K562 (cell line): ENCODE measurements at regions not wholly inside any gene's neighbourhood (a gene's known extent, or its start where the extent isn't known, plus 50 kb on each side); places are given as distances from the start of the nearest gene placed in this dataset.

ENCODE experiments used
- ATAC-seq: fragments of 200-7000 bp; cut with Tn5 transposase; 3 replicates; pipeline ENCODE4 v1.9.1; 2020; ENCODE audit warnings: moderate library complexity
- BruUV-seq: library from RNA; stranded (reverse); fragments of 400-500 nt; replicated peaks from 2 replicates; lab custom pipeline; 2021; lab: Mats Ljungman, UMichigan
- CTCF ChIA-PET: fragments of 300-600 bp; formaldehyde crosslinking; extraction: SDS; loops from one replicate; lab custom pipeline; 2021; ENCODE audit warnings: low intra/inter-chr PET ratio; lab: Yijun Ruan, JAX
- POLR2A ChIA-PET: fragments of 300-600, 350-650 bp; sonication (Branson Sonifier 250); formaldehyde crosslinking; extraction: SDS; loops from one replicate; lab custom pipeline; 2021; ENCODE audit warnings: antibody characterized with exemption, inconsistent platforms; lab: Yijun Ruan, JAX
- DNase-seq, 4 experiments: peaks; one replicate each; pipeline versions ENCODE4 v3.0.0 to v3.0.0-alpha.2; 2011 to 2018; ENCODE audit warnings: low spot score in 3 of 4, mixed read lengths in 3 of 4; ENCODE audit errors: extremely low read depth in 1 of 4
- FAIRE-seq: peaks from 2 replicates; lab custom pipeline; 2011; peaks lifted over from hg19 to GRCh38; lab: Jason Lieb, UNC
- H2AFZ ChIP-seq: 2 replicates; pipeline ENCODE4 v1.6.0; 2011; ENCODE audit warnings: low read depth, low read length, control low read depth, inconsistent platforms
- H3K27ac ChIP-seq: fragments of 200-600 bp; 3 replicates; pipeline ENCODE4 v1.8.0; 2011; ENCODE audit warnings: low read depth, mild to moderate bottlenecking, control low read depth, inconsistent platforms, low read length, moderate library complexity, mixed read lengths; ENCODE audit errors: extremely low read depth
- H3K27me3 ChIP-seq, 2 experiments: fragments of 300-600 bp in 1 of 2; 2 replicates in 1 of 2; 3 replicates in 1 of 2; pipeline versions ENCODE4 v1.6.0 to v1.8.0; 2011; ENCODE audit warnings: inconsistent platforms in 2 of 2, low read length in 2 of 2, mild to moderate bottlenecking in 1 of 2, mixed read lengths in 1 of 2, moderate library complexity in 1 of 2; ENCODE audit not compliant: control insufficient read depth in 2 of 2, insufficient read depth in 2 of 2
- H3K36me3 ChIP-seq: fragments of 300-600 bp; 3 replicates; pipeline ENCODE4 v1.8.0; 2011; ENCODE audit warnings: mild to moderate bottlenecking, low read length, inconsistent platforms; ENCODE audit not compliant: control insufficient read depth, insufficient read depth
- H3K4me1 ChIP-seq, 2 experiments: fragments of 200-600 bp in 1 of 2; replicated peaks in 1 of 2; 2 replicates in 1 of 2; 3 replicates in 1 of 2; pipeline versions ENCODE4 v1.5.1 to v1.8.0; 2011; ENCODE audit warnings: inconsistent platforms in 2 of 2, low read length in 2 of 2, mild to moderate bottlenecking in 1 of 2, mixed read lengths in 1 of 2, moderate library complexity in 1 of 2; ENCODE audit not compliant: control insufficient read depth in 2 of 2, insufficient read depth in 2 of 2
- H3K4me2 ChIP-seq: 2 replicates; pipeline ENCODE4 v1.6.1; 2011; ENCODE audit warnings: low read length, control low read depth, inconsistent platforms, mixed read lengths; ENCODE audit not compliant: insufficient read depth
- H3K4me3 ChIP-seq: fragments of 200-600 bp; sonication (generic), shearing (Covaris generic); 2 replicates; pipeline ENCODE4 v1.5.1; 2016; ENCODE audit warnings: control low read depth, inconsistent platforms
- H3K79me2 ChIP-seq: fragments of 200-600 bp; 3 replicates; pipeline ENCODE4 v1.8.0; 2011; ENCODE audit warnings: low read length, inconsistent platforms; ENCODE audit not compliant: control insufficient read depth, insufficient read depth
- H3K9ac ChIP-seq, 2 experiments: 2 replicates each; pipeline versions ENCODE4 v1.6.0 to v1.6.1; 2011; ENCODE audit warnings: low read depth in 2 of 2, low read length in 2 of 2, control low read depth in 1 of 2, inconsistent platforms in 1 of 2, mild to moderate bottlenecking in 1 of 2, mixed read lengths in 1 of 2; ENCODE audit not compliant: insufficient read depth in 1 of 2
- H3K9me1 ChIP-seq: one replicate; pipeline ENCODE4 v1.6.0; 2011; ENCODE audit warnings: inconsistent platforms, mild to moderate bottlenecking, low read length, moderate library complexity; ENCODE audit not compliant: control insufficient read depth, insufficient read depth
- H3K9me3 ChIP-seq: replicated peaks from 2 replicates; pipeline ENCODE4 v1.5.1; 2011; ENCODE audit warnings: low read depth, low read length, inconsistent platforms; ENCODE audit not compliant: control insufficient read depth, insufficient read depth
- H4K20me1 ChIP-seq: replicated peaks from 2 replicates; pipeline ENCODE4 v1.6.1; 2011; ENCODE audit warnings: low read length, inconsistent platforms, mixed read lengths; ENCODE audit not compliant: control insufficient read depth, insufficient read depth
- ATF7 ChIP-seq: fragments of 450-650 bp; IDR thresholded peaks from 2 replicates; pipeline ENCODE4 v1.7.1; 2014; ENCODE audit warnings: mild to moderate bottlenecking, moderate library complexity
- ELF1 ChIP-seq: fragments of 200-800 bp; sonication (Bioruptor generic); IDR thresholded peaks from 2 replicates; pipeline ENCODE4 v1.6.1; 2016; ENCODE audit warnings: missing genetic modification characterization, missing compliant biosample characterization
- HIVEP1 ChIP-seq: fragments of 250-450 bp; sonication (Bioruptor Pico); IDR thresholded peaks from 2 replicates; pipeline ENCODE4 v1.4.0; 2020; ENCODE audit warnings: mild to moderate bottlenecking
- SLC30A9 ChIP-seq: fragments of 250-450 bp; sonication (Bioruptor Pico); IDR thresholded peaks from 2 replicates; pipeline ENCODE4 v1.8.0; 2022; ENCODE audit warnings: mild to moderate bottlenecking, moderate library complexity
- STAG1 ChIP-seq: sonication (generic); formaldehyde crosslinking; IDR thresholded peaks from 2 replicates; pipeline ENCODE4 v1.5.0; 2020; ENCODE audit warnings: missing genetic modification reagents, borderline replicate concordance
- ZNF644 ChIP-seq: fragments of 200-800 bp; sonication (Bioruptor generic); IDR thresholded peaks from 2 replicates; pipeline ENCODE4 v1.6.1; 2016; ENCODE audit warnings: low read depth, missing genetic modification characterization, missing compliant biosample characterization
- WGBS: fragments of 100-300 bp; shearing (Covaris generic); methylation state at CpG from one replicate; pipeline ENCODE4 v1.1.6; 2016; ENCODE audit warnings: low coverage, mixed read lengths; ENCODE audit not compliant: insufficient coverage; ENCODE audit errors: missing lambda C conversion rate; 5-methylcytosine and 5-hydroxymethylcytosine counted together
- in situ Hi-C: fragments of 300-500 bp; cut with MboI; formaldehyde crosslinking; loops from 4 replicates; pipeline ENCODE4 v1.15.0; 2018; ENCODE audit warnings: inconsistent platforms, mixed read lengths
- intact Hi-C: fragments of 100-400 bp; cut with micrococcal nuclease; formaldehyde crosslinking; loops from 2 replicates; pipeline ENCODE4 v1.14.2; 2022
- TF ChIP-seq, protein P1 (sequence below): fragments of 250-450 bp; sonication (Bioruptor Pico); IDR thresholded peaks from 2 replicates; pipeline ENCODE4 v1.4.0; 2020; ENCODE audit warnings: mild to moderate bottlenecking
- TF ChIP-seq, protein P2 (sequence below): sonication (generic); formaldehyde crosslinking; IDR thresholded peaks from 2 replicates; pipeline ENCODE4 v1.8.1; 2023; ENCODE audit warnings: mild to moderate bottlenecking, missing genetic modification reagents

DNA sequence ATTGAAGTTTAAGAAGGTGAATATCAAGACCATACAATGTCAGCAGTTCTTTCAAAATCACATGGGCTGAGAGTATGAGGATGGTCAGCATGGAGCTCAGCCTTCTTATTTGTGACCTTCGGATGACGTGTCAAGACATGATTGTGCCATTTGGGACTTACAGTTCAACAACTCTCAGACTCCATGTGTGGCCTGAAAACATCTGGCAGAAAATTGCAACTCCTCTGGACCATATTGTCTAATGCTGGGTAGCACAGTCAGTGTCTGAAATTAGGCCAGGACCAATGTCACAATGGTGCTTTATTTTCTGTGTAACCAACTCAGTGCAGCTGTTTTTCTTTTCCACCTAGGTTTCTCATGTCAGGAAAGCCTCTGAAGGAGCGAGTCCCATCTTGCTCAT, 483.5 kb upstream of the PKN2 start (continued):
- TF ChIP-seq ELF1 (tag) (no peak), ZNF644 (no peak), ATF7 (no peak), HIVEP1 (CRISPR knock-in tag) (no peak), SLC30A9 (CRISPR knock-in tag) (no peak)
- TF ChIP-seq, protein P1, sequence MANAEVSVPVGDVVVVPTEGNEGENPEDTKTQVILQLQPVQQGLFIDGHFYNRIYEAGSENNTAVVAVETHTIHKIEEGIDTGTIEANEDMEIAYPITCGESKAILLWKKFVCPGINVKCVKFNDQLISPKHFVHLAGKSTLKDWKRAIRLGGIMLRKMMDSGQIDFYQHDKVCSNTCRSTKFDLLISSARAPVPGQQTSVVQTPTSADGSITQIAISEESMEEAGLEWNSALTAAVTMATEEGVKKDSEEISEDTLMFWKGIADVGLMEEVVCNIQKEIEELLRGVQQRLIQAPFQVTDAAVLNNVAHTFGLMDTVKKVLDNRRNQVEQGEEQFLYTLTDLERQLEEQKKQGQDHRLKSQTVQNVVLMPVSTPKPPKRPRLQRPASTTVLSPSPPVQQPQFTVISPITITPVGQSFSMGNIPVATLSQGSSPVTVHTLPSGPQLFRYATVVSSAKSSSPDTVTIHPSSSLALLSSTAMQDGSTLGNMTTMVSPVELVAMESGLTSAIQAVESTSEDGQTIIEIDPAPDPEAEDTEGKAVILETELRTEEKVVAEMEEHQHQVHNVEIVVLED = no peak
- TF ChIP-seq, protein P2, sequence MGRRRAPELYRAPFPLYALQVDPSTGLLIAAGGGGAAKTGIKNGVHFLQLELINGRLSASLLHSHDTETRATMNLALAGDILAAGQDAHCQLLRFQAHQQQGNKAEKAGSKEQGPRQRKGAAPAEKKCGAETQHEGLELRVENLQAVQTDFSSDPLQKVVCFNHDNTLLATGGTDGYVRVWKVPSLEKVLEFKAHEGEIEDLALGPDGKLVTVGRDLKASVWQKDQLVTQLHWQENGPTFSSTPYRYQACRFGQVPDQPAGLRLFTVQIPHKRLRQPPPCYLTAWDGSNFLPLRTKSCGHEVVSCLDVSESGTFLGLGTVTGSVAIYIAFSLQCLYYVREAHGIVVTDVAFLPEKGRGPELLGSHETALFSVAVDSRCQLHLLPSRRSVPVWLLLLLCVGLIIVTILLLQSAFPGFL (CRISPR knock-in tag) = no peak

DNA sequence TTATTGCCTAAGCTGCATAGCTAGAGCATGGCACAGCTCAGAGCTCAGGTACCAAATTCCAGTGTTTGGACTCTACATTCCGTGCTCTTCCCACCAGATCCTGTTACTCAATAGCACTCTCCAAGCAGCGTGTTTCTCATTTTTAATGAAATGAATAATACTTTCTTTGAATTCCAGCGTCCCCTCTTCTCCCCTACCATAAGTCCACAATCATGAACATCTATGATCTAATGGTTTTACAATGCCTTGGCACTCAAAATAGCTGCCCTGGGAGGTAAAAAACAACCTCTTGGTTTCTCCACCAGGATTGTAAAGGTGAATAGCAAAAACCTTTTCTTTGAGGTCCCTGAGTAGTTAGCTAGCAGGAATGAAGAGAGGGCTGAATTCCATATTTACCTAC, 480.0 kb upstream of the PKN2 start:
- DNase-seq (no peak), ATAC-seq (no peak), FAIRE-seq (no peak)
- CTCF ChIA-PET = no interaction called here
- Histone ChIP-seq H3K36me3 (no peaks in the 10 kb centered on the region), H3K9me1 (no peaks in the 10 kb centered on the region), H3K27me3 (no peaks in the 10 kb centered on the region), H2AFZ (no peak overlapping the region), H3K9ac (no peak overlapping the region), H3K4me2 (no peak overlapping the region), H3K4me1 (no peaks in the 10 kb centered on the region), H3K9me3 (no peaks in the 10 kb centered on the region), H3K4me3 (no peak overlapping the region), H3K79me2 (no peaks in the 10 kb centered on the region), H4K20me1 (no peaks in the 10 kb centered on the region), H3K27ac (no peak overlapping the region)
- intact Hi-C loops (no loop called here), in situ Hi-C loops (no loop called here)
- BruUV-seq = no TSS peak
- 0% methylated on average over 3 of the region's 3 CpGs for WGBS
- POLR2A ChIA-PET = no interaction called here
- TF ChIP-seq, protein P1 = no peak
- no peak for TF ChIP-seq STAG1 (CRISPR knock-in tag)
